ENCODE measurements at regions not wholly inside any gene's neighbourhood (a gene's known extent, or its start where the extent isn't known, plus 50 kb on each side); places are given as distances from the start of the nearest gene placed in this dataset.
"Not testable (repeated sequence)": the region's sequence is repeated elsewhere in the genome, so short reads cannot be mapped to it uniquely, and the experiment has no call there.

GRCh38 chr5:116864157-116864837 is 289.7 kb upstream of the SEMA6A start:
- CTCF ChIA-PET, result no interaction called here
- H3K36me3 Mint-ChIP-seq (ENCODE audit: low read depth), result no peaks in the 10 kb centered on the region
- H3K27me3 Mint-ChIP-seq, result no peaks in the 10 kb centered on the region
- no peak overlapping the region for H3K27ac Mint-ChIP-seq
- peaks cover 2% of the 10 kb centered on the region for H3K9me3 Mint-ChIP-seq
- DNase-seq, result no peak
- POLR2A ChIA-PET, result no interaction called here
- no peaks in the 10 kb centered on the region for H3K4me1 Mint-ChIP-seq
- no peak overlapping the region for H3K4me3 Mint-ChIP-seq

- Mint-ChIP-seq H3K27ac (no peak overlapping the region), H3K4me3 (no peak overlapping the region), H3K36me3 (ENCODE audit: low read depth) (no peaks in the 10 kb centered on the region), H3K4me1 (no peaks in the 10 kb centered on the region), H3K27me3 (no peaks in the 10 kb centered on the region), H3K9me3 (no peaks in the 10 kb centered on the region)
- CTCF ChIA-PET, result no interaction called here
- no peak for DNase-seq
- POLR2A ChIA-PET, result no interaction called here
These were observed 288.2 kb upstream of the SEMA6A start for GRCh38 chr5:116862632-116863455.

- Mint-ChIP-seq H3K27me3 (no peaks in the 10 kb centered on the region), H3K4me1 (no peaks in the 10 kb centered on the region), H3K9me3 (no peaks in the 10 kb centered on the region), H3K27ac (no peak overlapping the region), H3K36me3 (ENCODE audit: low read depth) (no peaks in the 10 kb centered on the region), H3K4me3 (no peak overlapping the region)
- ChIA-PET POLR2A (no interaction called here), CTCF (no interaction called here)
- DNase-seq, result no peak
These were observed 287.0 kb upstream of the SEMA6A start for GRCh38 chr5:116861666-116862065.

GRCh38 chr5:116861097-116861496 is 286.5 kb upstream of the SEMA6A start:
- no peak for DNase-seq
- no peaks in the 10 kb centered on the region for H3K36me3 Mint-ChIP-seq (ENCODE audit: low read depth)
- H3K27ac Mint-ChIP-seq, result no peak overlapping the region
- ChIA-PET CTCF (no interaction called here), POLR2A (no interaction called here)
- H3K9me3 Mint-ChIP-seq, result no peaks in the 10 kb centered on the region
- H3K27me3 Mint-ChIP-seq, result no peaks in the 10 kb centered on the region
- H3K4me3 Mint-ChIP-seq, result no peak overlapping the region
- H3K4me1 Mint-ChIP-seq, result no peaks in the 10 kb centered on the region

- Mint-ChIP-seq H3K27ac (no peak overlapping the region), H3K27me3 (no peaks in the 10 kb centered on the region), H3K36me3 (ENCODE audit: low read depth) (no peaks in the 10 kb centered on the region), H3K9me3 (no peaks in the 10 kb centered on the region), H3K4me1 (no peaks in the 10 kb centered on the region), H3K4me3 (no peak overlapping the region)
- POLR2A ChIA-PET, result no interaction called here
- DNase-seq, result no peak
- CTCF ChIA-PET, result no interaction called here
These were observed 285.2 kb upstream of the SEMA6A start for GRCh38 chr5:116859666-116860320.

GRCh38 chr5:116858705-116859333 is 284.2 kb upstream of the SEMA6A start:
- POLR2A ChIA-PET, result no interaction called here
- no peaks in the 10 kb centered on the region for H3K36me3 Mint-ChIP-seq (ENCODE audit: low read depth)
- H3K27ac Mint-ChIP-seq, result no peak overlapping the region
- no peaks in the 10 kb centered on the region for H3K4me1 Mint-ChIP-seq
- no peaks in the 10 kb centered on the region for H3K27me3 Mint-ChIP-seq
- no peaks in the 10 kb centered on the region for H3K9me3 Mint-ChIP-seq
- no peak for DNase-seq
- CTCF ChIA-PET, result no interaction called here
- no peak overlapping the region for H3K4me3 Mint-ChIP-seq

GRCh38 chr5:116858020-116858419 is 283.4 kb upstream of the SEMA6A start:
- H3K27ac Mint-ChIP-seq; POLR2A ChIA-PET; CTCF ChIA-PET; H3K9me3 Mint-ChIP-seq; DNase-seq; H3K36me3 Mint-ChIP-seq (ENCODE audit: low read depth); H3K4me3 Mint-ChIP-seq; H3K27me3 Mint-ChIP-seq; H3K4me1 Mint-ChIP-seq: not testable (repeated sequence)

GRCh38 chr5:116856271-116856670 is 281.6 kb upstream of the SEMA6A start:
- no peaks in the 10 kb centered on the region for H3K9me3 Mint-ChIP-seq
- POLR2A ChIA-PET, result no interaction called here
- H3K4me1 Mint-ChIP-seq, result no peaks in the 10 kb centered on the region
- no peaks in the 10 kb centered on the region for H3K27me3 Mint-ChIP-seq
- CTCF ChIA-PET, result no interaction called here
- DNase-seq, result no peak
- no peaks in the 10 kb centered on the region for H3K36me3 Mint-ChIP-seq (ENCODE audit: low read depth)
- no peak overlapping the region for H3K27ac Mint-ChIP-seq
- no peak overlapping the region for H3K4me3 Mint-ChIP-seq

GRCh38 chr5:116853992-116854391 is 279.4 kb upstream of the SEMA6A start:
- ChIA-PET POLR2A (interaction anchor here (0.6 kb wide), 1 partner anchor 114 kb away, joined by 3 read pairs; no protein-coding TSS in a partner anchor), CTCF (no interaction called here)
- Mint-ChIP-seq H3K27me3 (no peaks in the 10 kb centered on the region), H3K4me1 (no peaks in the 10 kb centered on the region), H3K27ac (no peak overlapping the region), H3K36me3 (ENCODE audit: low read depth) (no peaks in the 10 kb centered on the region), H3K9me3 (no peaks in the 10 kb centered on the region), H3K4me3 (no peak overlapping the region)
- no peak for DNase-seq

GRCh38 chr5:116848954-116849581 is 274.4 kb upstream of the SEMA6A start:
- ChIA-PET CTCF (no interaction called here), POLR2A (no interaction called here)
- no peaks in the 10 kb centered on the region for H3K27me3 Mint-ChIP-seq
- no peak overlapping the region for H3K27ac Mint-ChIP-seq
- no peaks in the 10 kb centered on the region for H3K4me1 Mint-ChIP-seq
- H3K9me3 Mint-ChIP-seq, result peaks cover under 1% of the 10 kb centered on the region
- H3K36me3 Mint-ChIP-seq (ENCODE audit: low read depth), result no peaks in the 10 kb centered on the region
- no peak for DNase-seq
- H3K4me3 Mint-ChIP-seq, result no peak overlapping the region

- Mint-ChIP-seq H3K4me1 (no peaks in the 10 kb centered on the region), H3K36me3 (ENCODE audit: low read depth) (no peaks in the 10 kb centered on the region), H3K27ac (no peak overlapping the region), H3K27me3 (no peaks in the 10 kb centered on the region), H3K9me3 (peaks cover 4% of the 10 kb centered on the region), H3K4me3 (no peak overlapping the region)
- ChIA-PET POLR2A (no interaction called here), CTCF (no interaction called here)
- no peak for DNase-seq
These were observed 273.3 kb upstream of the SEMA6A start for GRCh38 chr5:116847960-116848359.

GRCh38 chr5:116844015-116844414 is 269.4 kb upstream of the SEMA6A start:
- H3K27me3 Mint-ChIP-seq, result no peaks in the 10 kb centered on the region
- ChIA-PET CTCF (no interaction called here), POLR2A (no interaction called here)
- no peak overlapping the region for H3K4me3 Mint-ChIP-seq
- H3K9me3 Mint-ChIP-seq, result peaks cover 6% of the 10 kb centered on the region
- no peaks in the 10 kb centered on the region for H3K4me1 Mint-ChIP-seq
- H3K36me3 Mint-ChIP-seq (ENCODE audit: low read depth), result no peaks in the 10 kb centered on the region
- no peak for DNase-seq
- H3K27ac Mint-ChIP-seq, result no peak overlapping the region

GRCh38 chr5:116842514-116842961 is 267.9 kb upstream of the SEMA6A start:
- DNase-seq, result no peak
- Mint-ChIP-seq H3K4me1 (no peaks in the 10 kb centered on the region), H3K27me3 (no peaks in the 10 kb centered on the region), H3K36me3 (ENCODE audit: low read depth) (no peaks in the 10 kb centered on the region), H3K9me3 (peaks cover 6% of the 10 kb centered on the region), H3K27ac (no peak overlapping the region), H3K4me3 (no peak overlapping the region)
- CTCF ChIA-PET, result no interaction called here
- POLR2A ChIA-PET, result no interaction called here
